Iris pigment epithelial cell (primary cell): ENCODE measurements at regions not wholly inside any gene's neighbourhood (a gene's known extent, or its start where the extent isn't known, plus 50 kb on each side); places are given as distances from the start of the nearest gene placed in this dataset.

ENCODE experiments used
- DNase-seq: peaks from one replicate; pipeline ENCODE4 v3.0.0-alpha.2; 2011; ENCODE audit warnings: low read depth

DNA sequence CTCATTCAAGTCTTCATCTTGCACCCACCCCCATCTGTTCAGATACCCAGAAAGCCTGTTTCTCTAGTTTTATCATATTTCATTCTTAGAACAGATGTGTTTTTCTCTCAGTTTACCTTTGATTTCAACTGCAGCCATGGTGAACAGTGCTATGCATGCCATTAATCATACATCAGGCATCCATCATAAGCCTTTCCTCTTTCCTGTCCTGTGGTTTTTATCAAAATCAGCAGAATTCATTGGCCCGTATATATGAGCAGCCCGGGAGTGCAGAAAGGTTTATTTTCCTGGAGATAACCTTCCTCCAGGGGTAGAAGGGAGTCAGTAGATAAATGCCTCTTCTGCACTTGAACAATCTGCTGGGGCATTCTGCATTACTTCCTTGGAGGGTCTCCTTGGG, 65.7 kb downstream of the IL21 start:
- DNase-seq = peak; percentile 64

DNA sequence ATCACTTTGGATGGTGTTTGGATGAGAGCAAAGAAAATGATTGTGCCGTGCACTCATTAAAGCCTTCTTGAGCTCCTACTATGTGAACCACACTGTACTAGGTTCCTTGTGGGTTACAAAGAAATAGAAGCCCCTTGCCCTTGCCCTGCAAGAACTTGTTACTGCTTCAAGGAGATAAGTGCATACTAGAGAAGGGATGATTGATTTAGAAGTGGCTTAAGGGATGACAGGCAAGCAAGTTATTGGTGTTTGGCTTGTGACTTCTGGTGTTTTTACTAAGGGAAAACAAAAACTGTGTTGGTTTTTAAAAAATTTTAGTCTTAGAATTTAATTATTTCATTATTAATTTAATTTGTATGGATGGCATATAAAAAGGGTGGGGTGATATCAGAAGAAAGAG, 67.4 kb downstream of the IL21 start:
- DNase-seq = no peak

DNA sequence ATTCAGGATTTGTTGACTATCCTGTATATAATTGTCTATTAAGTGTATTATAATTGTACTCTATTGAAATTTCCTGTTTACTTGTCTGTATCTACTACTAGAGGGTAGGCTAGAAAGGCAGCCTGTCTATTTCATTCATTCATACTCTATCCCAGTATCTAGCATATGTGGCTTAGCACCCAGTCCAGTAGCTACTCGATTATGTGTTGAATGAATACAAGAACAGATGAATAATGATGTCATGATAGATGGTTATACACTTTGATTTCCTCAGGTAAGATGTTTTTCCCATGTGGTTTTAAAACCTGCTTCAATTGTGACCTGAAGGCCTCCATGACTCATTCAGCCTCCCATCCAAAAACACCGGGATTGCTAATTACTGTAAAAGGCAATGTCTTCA, 68.0 kb downstream of the IL21 start:
- no peak for DNase-seq

DNA sequence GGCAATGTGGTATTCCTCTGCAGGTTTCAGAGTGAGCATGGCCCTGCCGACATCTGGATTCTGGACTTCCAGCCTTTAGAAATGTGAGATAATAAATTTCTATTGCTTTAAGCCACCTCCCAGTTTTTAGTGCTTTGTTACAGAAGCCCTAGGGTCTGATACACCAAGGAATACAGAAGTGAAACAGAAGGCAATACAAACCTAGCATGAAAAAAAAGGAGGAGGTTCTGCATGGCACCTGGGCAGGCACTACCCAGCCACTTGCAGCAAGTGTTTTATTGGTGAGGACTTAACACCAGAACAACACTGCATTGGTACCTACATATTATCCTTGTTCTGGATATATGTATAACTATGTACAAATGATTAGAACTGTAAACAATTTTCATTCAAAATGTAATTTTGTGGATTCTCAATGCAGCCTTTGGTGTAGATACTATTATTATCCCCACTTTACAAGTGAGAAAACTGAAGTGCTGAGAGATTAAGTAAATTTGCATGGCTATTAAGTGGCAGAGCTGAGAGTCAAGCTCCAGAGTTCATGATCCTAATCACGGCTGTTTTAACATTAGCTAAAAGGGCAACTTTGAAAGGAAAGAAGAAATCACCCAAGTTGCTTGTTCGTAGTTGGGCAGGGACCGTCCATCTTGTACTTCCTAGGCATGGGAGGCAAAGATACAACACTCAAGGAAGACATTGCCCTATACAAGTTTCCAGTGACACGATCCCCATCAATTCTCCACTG, 71.8 kb downstream of the IL21 start:
- no peak for DNase-seq

DNA sequence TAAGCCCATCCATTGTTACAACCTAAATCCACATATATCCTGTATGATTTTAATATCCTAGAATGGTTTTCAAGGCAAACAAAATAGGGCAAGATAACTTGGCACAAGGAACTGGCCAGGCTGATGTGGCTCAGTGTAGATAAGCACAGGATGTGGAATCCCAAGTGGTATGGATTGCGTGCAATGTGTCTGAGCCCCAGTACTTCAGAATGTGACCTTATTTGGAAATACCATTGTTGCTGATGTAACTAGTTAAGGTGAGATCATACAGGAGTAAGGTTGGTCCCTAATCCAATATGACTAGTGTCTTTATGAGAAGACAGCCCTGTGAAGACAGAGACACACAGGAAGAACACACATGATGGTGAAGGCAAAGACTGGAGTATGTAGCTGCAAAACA, 72.4 kb downstream of the IL21 start:
- DNase-seq = peak; percentile 36

DNA sequence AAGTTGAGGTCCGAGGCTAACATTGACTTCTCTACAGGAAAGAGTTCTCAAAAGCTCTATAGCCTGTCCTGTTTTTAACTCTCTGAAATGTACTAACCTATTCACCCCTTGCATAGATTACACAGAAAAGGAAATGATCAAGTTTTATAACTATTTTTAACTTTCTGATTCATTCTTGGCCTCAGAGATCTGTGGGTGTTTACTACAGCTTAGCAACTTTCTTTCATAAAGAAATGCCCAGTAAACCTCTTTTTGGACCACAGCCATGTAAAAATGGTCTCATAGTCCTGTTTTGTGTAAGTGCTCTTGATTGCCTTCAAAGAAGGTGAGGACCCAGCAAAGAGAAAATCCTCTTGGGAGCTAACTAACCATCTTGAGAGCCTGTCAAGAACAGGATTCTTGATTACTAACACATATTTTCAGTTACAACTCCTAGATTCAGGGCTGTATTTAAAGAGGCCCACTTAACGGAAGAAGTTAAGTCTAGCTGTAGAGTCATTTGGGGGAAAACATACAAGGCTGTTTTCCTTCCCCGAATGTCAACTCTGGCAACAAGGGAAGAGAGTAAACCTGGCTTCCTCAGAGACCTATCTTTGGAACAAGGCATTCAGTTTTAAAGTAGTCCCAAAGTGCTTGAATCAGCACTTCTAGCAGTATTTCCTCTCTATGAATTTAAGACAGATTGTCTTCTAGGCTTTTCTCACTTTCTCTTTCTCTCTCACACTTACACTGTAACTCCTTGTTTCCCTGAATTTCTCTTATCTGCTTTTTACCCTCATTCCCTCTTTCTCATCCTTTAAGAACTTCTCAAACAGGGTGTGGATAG, 78.2 kb downstream of the IL21 start:
- peak; percentile 87 for DNase-seq

DNA sequence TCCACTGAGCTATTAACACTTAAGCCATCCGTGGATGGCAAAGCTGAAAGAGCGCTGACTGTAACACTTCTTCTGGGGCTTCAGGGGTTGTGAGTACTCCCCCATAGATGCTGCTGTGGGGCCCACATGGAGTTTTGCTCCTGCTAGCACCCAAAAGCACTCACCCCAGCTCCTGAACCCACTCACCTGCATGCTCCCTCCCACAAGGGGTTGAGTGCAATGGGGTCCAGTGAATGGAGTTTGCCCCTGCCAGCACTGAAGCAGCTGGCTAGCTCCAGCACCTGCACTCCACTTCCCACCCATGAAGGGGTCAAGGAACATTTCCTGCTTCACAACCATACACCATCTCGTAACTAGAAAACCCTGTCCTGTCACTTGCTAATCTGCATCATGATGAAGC, 78.9 kb downstream of the IL21 start:
- no peak for DNase-seq

DNA sequence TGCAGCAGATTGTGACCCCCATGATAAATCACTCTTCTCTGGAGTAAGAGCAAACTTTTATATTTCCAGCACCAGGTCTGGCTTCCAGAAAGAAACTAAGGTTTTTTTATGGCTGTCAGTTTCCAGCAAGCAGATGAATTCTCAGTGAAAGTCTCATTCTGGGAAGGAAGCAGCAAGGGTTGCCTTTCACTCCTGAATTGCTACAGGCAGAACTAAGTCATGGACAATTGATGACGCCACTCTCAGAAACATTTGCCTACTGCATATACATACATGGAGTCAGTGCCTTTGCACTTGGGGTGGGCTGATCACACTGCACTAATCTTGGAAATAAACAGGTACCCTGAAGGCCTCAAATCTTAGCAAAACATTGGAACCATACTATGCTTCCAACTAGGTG, 80.0 kb downstream of the IL21 start:
- no peak for DNase-seq

DNA sequence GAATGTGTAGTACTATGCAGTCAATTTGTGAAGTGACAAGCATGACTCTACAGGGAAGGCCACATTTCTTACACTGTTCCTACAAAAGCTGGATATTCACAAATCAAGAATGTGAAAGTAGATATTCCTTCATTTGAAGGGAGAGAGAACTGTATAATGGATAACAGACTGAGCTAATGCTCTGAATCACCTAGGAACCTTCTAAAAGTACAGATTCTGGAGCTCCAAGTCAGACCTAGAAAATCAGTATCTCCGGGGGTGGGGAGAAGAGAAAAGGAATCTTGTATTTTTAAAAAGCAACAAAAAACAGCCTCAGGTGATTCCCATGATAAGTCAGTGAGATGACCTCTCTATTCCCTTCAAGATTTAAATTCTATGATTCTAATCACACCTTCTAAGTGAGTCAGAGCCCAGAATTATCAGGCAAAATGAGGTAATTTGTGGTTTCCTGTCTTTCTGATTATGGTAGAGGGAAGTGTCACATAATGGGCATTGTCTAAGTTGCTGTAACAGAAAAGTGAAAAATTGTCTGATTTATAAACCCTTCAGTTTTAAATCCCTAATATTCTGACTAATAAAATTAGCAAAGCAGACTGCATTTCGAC, 80.9 kb downstream of the IL21 start:
- DNase-seq = peak; percentile 34

DNA sequence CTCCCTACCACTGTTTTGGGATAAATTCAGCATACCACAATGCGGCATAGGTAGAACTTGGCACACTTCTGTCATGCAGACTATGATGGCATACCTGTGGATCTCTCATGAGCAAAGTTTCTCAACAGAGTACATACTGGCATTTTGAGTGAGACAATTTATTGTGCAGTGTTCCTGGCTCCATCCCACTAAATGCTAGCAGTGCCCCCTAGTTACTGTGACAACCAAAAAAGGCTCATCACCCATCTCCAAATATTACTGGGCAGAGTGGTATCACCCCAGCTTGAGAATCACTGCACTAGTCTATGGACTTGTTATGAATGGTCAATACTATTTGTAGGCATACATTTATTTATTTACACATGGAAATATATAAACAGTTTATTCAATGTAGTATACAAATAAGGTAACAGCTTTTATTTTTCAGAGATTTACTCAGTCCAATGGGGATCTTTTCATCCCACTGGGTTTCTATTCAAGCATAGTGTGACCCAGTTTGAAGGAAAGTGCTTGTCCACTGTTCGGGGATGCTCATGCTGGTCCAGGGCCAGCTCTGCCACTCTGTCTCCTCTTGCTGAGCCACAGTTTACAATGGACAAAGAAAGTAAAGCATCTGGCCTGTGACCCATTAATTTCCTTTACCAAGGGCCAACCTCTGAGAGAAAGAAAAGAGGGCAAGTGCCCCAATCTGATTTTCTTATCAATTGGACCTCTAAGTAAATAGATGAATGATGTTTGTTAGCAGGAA, 81.0 kb upstream of the IL2 start:
- DNase-seq = no peak

DNA sequence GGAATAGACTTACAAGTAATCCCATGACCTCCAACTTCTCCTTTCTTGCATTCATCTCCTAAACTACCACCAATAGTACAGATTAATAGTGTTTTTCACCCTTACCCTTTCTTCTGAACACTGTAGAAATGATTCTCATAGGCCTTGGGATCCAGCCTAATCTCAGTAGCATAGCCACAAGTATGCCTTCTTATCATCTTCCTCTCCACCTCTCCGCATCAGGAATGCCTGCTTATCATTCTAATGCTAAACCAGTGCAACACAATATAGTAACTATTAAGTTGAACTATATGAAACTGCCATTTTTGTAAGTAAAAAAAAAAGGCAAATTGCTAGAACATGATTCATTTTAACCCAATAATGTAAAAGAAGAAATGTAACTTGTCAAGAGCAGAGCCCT, 79.5 kb upstream of the IL2 start:
- DNase-seq = peak; percentile 49

DNA sequence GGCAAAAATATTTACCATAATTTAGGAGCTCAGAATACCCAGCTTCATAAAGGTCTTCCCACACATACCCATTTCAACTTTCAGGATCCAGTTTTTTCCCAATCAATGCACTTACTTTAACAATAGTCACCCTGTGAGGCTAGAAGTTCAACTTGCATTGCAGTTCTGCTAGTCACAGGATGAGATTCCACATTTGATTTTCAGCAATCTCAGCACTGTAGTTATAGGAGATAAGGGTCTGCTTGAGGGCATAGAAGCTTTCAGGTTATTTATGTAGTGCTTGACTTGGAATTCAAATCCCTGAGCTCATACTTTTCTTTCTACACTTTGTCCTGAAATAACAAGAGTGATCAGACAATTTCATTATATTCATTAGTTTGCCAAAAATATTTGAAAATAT, 78.3 kb upstream of the IL2 start:
- no peak for DNase-seq

DNA sequence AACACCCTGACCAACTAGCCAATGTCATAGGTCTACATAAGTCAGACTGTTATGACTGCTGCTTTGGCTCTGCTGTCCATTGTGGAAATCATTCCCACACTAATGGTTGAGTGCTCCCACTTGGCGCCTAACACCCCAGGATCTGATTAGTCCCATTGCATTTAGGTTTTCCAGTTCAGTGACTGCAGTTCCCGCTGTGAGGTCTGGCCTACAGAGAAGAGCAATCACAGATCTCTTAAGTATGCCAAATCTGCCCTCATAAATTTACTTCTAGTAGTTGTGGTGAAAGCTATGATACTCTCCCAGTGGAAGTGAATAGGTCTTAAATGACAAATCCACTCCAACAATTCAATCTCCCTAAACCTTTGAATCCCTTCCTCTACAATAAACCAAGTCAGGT, 77.3 kb upstream of the IL2 start:
- no peak for DNase-seq

DNA sequence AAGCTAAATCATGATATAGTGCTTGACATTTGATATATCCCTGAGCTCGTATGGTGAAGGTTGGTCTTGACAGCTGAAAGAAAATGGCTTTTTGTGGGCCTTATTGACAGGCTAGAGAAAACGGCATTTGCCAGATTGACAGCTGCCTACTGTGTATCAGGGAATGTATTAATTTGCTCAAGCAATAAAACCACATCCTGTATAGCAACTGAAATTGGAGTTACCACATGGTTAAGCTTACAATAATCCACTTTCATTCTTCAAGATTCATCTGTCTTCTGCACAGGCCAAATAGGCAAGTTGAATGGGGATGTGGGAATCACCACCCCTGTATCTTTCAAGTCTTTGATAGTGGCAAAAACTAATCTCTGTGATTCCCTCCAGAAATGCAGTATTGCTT, 76.2 kb upstream of the IL2 start:
- no peak for DNase-seq

DNA sequence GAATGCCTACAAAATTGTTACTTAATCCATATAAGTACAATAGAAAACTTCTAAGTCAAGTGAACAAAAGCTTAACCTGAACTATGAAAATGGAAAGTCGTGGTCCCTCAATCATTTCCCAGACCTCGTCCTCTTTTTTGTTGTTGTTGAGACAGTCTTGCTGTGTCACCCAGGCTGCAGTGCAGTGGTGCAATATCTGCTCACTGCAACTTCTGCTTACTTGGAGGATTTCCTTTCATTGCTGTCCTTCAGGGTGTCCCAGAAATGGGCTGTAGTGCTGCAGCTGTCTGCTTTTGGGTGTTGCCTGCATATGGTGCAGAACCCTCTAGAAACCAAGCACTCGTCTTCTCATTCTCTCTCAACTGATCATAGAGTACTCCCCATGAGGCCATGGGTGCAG, 75.0 kb upstream of the IL2 start:
- no peak for DNase-seq

DNA sequence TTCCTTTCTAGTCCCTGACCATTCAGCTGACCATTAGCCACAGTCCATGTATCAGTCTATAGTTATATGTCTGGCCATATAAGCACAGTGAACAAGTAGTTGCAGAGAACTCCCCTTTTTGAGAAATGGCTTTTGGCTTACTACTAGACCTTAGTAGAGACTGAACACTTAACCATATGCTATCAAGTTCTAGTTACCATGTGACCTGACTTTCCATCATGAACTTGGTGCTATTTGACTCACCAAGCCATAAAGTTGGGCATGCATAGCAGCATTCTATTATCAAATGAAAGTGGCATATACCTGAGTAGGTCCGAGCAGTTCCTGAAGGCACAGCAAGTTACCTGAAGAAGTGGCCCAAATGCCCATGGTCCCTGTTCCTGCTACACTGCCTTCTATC, 74.5 kb upstream of the IL2 start:
- DNase-seq = no peak

DNA sequence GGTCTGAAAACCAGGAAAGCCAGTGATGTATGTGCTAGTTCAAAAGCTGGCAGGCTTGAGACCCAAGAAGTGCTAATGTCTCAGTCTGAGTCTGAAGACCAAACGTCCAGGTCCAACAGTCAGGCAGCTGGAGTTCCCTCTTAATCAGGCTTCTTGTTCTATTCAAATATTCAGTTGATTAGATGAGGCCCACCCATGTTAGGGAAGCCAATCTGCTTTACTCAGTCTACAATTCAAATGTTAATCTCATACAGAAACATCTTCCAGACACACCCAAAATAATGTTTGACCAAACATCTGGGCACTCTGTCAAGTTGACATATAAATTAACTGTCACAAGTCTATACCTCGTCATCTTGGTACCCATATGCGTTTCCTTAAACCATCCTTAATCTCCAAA, 72.4 kb upstream of the IL2 start:
- DNase-seq = no peak

DNA sequence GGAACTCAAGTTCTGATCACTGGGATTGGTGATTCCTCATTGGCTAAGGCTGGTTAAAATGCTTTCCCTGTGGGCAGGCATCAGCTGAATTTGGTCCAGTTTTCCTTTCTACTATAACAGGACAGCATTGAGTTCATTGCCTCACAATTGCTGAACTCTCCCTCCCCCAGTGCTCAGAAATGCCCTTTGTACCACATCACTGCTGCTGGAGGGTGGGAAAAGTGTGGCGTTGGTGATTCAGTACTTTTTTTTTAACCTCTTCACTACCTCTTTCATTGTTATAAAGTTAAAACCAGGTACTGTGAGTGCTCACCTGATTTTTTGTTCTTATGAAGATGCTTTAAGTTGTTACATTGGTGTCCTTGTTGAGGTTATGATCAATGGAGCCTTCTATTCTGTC, 69.3 kb upstream of the IL2 start:
- DNase-seq = no peak

DNA sequence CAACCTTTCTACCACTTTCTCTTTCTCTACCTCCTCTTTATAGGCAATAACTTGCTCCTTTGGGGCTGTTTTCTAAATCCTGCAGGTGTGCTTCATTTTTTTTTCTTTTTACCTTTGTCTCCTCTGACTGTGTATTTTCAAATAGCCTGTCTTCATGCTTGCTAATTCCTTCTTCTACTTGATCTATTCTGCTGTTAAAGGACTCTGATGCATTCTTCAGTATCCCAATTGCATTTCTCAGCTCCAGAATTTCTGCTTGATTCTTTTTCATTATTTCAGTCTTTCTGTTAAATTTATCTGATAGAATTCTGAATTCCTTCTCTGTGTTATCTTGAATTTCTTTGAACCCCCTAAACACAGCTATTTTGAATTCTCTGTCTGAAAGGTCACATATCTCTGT, 67.7 kb upstream of the IL2 start:
- DNase-seq = no peak

DNA sequence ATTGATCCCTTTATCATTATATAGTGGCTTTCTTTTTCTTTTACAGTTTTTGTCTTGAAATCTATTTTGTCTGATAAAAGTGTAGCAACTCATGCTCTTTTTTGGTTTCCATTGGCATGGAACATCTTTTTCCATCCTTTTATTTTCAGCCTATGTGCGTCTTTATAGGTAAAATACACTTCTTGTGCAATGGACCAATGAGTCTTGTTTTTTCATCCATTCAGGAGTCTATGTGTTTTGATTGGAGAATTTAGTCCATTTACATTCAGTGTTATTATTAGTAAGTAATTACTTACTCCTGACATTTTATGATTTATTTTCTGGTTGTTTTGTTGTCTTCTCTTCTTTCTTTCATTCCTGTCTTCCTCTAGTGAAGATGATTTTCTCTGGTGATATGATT, 66.4 kb upstream of the IL2 start:
- DNase-seq = no peak

DNA sequence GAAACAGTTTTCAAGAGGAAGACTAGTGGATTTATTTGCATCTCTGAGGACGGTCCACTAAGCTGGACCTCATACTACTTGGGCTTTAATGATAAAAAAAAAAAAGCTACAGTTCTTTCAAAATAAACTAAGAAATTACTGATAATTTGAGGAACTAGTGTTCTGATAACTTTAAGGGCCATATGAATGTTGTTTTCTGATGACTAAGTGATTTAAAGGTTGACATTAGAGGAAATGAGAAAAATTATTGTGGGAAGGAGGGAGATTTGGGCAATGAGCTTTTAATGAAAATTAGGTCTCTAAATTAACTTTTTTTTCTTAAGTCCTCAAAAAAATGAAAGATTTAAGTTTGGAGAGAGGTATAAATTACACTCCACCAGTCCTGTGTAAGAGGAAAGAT, 60.8 kb upstream of the IL2 start:
- DNase-seq = no peak

DNA sequence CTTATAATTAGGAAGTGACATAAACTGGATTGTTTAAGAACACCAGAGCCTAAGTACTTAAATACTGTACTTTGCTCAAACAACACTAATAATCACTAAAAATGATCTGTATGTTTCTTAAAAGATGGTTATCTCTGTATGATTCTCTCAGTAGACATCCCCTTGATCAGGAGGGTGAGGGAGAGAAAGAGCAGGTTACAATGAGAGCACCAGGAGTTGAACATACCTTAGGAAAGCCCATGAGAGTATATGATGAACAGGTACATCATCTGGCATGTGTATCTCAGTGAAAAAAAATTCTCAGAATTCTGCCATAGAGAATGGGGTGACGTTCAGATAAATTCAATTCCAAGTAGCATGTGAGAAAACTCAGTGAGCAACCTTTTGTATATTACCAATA, 59.9 kb upstream of the IL2 start:
- no peak for DNase-seq

DNA sequence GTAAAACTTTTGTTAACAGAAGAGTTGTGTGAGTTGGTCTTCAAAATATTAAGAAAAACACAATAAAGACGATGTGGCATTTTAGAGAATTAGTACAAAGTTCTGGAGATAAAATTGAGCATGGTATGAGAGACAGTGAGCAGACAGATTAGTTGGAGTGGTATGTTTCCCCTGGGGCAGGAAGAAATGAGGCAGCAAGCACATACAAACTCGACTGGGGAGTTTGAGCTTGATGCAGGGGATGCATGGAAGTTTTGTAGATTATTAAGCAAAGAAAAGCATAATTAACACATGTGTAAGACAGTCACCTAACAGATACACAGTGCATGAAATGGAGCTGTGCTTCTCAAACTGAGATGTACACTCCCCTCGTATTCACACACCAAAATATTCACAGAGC, 58.1 kb upstream of the IL2 start:
- DNase-seq = no peak
